ENCODE measurements at regions not wholly inside any gene's neighbourhood (a gene's known extent, or its start where the extent isn't known, plus 50 kb on each side); places are given as distances from the start of the nearest gene placed in this dataset.
"Not testable (repeated sequence)": the region's sequence is repeated elsewhere in the genome, so short reads cannot be mapped to it uniquely, and the experiment has no call there.

DNA sequence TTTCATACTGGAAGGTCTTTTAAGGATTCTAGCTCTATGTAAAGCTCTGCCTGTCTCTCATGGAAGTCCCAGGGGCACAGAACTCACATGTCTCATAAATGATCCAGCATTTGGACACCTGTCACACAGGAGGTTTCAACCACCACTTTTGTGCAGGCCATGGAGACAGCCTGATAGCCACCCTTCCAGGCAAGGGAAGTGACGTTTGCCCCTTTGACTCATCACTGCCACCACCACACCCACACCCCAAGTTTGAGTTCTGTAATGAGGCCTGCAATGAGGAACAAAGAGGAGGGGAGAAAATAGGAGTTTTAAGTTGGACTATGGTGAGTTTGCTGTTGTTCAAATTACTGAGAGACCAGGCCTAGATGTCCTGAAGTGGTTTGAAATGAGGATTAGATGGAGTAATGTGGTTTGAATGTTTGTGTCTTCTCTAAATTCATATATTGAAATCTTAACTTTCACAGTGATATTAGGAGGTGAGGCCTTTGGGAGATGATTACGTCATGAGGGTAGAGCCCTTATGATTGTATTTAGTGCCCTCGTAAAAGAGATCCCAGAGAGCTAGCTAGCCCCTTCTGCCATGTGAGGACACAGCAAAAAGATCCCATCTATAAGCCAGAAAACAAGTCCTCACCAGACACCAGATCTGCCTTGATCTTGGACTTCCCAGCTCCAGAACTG, 175.3 kb upstream of the EPHA4 start:
- TF ChIP-seq, protein P1, sequence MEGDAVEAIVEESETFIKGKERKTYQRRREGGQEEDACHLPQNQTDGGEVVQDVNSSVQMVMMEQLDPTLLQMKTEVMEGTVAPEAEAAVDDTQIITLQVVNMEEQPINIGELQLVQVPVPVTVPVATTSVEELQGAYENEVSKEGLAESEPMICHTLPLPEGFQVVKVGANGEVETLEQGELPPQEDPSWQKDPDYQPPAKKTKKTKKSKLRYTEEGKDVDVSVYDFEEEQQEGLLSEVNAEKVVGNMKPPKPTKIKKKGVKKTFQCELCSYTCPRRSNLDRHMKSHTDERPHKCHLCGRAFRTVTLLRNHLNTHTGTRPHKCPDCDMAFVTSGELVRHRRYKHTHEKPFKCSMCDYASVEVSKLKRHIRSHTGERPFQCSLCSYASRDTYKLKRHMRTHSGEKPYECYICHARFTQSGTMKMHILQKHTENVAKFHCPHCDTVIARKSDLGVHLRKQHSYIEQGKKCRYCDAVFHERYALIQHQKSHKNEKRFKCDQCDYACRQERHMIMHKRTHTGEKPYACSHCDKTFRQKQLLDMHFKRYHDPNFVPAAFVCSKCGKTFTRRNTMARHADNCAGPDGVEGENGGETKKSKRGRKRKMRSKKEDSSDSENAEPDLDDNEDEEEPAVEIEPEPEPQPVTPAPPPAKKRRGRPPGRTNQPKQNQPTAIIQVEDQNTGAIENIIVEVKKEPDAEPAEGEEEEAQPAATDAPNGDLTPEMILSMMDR (IDR thresholded peaks at IDR 0.05; ENCODE audit: unreplicated experiment in 3 of 3): no peak
- H3K36me3 Mint-ChIP-seq (ENCODE audit: low read depth): no peaks in the 10 kb centered on the region
- no peaks in the 10 kb centered on the region for H3K27me3 Mint-ChIP-seq (ENCODE audit: low read depth)
- no peak overlapping the region for H3K4me3 Mint-ChIP-seq
- no peaks in the 10 kb centered on the region for H3K4me1 Mint-ChIP-seq
- peaks cover 9% of the 10 kb centered on the region for H3K9me3 Mint-ChIP-seq
- no peak overlapping the region for H3K27ac Mint-ChIP-seq

DNA sequence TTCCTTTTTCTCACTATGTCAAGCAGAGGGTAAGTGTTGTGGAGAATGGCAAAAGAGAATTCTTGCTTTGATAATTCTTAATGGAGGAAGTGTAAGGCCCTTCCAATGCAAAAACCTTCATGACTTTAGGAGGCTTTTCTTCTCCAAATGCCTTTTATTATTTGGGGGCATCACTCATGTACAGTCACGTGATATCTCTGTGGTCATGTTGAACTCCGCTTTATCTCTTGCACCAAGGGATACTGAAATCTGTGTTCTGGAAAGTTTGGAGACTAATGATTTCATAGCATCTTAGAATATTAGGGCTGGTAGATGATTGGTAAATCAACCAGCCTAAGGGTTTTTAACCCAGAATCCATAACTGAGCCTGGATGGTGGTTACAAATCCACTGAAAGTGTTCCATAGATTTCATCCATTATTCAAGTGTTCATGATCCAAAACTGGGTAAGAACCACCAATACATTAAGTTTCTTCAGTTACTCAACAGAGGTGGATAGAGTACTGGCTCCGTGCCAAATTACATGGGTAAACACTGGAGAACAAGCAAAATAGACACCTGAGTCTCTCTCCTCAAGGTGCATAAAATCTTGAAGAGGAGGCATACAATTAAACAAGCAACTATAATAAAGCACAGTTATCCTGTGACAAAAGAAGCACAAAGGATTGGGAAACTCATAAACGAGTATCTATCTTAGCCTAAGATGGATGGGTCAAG, 169.6 kb upstream of the EPHA4 start:
- H3K4me1 Mint-ChIP-seq: no peaks in the 10 kb centered on the region
- no peak overlapping the region for H3K27ac Mint-ChIP-seq
- no peak overlapping the region for H3K4me3 Mint-ChIP-seq
- H3K27me3 Mint-ChIP-seq (ENCODE audit: low read depth): no peaks in the 10 kb centered on the region
- H3K9me3 Mint-ChIP-seq: peaks cover 9% of the 10 kb centered on the region
- TF ChIP-seq, protein P1 (IDR thresholded peaks at IDR 0.05; ENCODE audit: unreplicated experiment in 3 of 3): no peak
- H3K36me3 Mint-ChIP-seq (ENCODE audit: low read depth): no peaks in the 10 kb centered on the region

DNA sequence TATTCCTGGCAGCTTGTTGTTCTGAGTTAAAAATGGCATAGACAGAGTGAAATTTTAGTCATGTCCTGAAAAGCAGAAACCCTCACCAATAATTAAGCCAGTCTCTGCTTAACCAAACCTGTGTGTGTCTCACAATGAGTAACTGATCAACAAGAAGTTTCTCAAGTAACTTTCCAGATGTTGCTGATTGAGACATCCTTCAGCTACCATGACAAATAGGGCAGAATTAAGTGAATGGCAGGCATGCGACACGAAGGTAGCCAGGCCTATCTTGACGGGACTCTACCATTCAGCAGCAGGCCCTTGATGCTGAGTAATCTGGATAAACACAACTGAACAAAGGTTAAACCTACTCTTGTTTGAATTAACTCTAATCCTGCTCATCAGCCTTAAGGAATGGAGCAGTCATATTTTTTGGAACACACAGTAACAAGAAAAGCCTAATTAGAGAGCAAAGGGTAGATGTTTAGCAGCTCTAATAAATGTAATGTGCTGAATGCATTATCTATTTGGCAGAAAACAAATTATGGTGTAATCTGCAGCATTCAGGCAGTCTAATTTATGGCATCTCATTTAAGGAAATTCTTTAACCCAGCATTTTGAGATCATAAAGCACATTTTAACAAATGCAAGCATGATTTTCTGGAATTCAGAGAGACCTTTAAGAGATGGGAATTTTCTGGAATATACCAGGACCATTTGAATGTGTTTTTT, 159.5 kb upstream of the EPHA4 start:
- Mint-ChIP-seq H3K27me3 (ENCODE audit: low read depth) (no peaks in the 10 kb centered on the region), H3K36me3 (ENCODE audit: low read depth) (no peaks in the 10 kb centered on the region), H3K4me3 (no peak overlapping the region), H3K9me3 (peaks cover 2% of the 10 kb centered on the region), H3K4me1 (no peaks in the 10 kb centered on the region), H3K27ac (peak overlapping the region; percentile 32 to 76 (median 62))
- TF ChIP-seq, protein P1 (IDR thresholded peaks at IDR 0.05; ENCODE audit: unreplicated experiment in 3 of 3): no peak

- H3K4me3 Mint-ChIP-seq: no peak overlapping the region
- H3K27me3 Mint-ChIP-seq (ENCODE audit: low read depth): no peaks in the 10 kb centered on the region
- H3K4me1 Mint-ChIP-seq: no peaks in the 10 kb centered on the region
- TF ChIP-seq, protein P1 (IDR thresholded peaks at IDR 0.05; ENCODE audit: unreplicated experiment in 3 of 3): no peak
- no peak overlapping the region for H3K27ac Mint-ChIP-seq
- H3K9me3 Mint-ChIP-seq: peaks cover 20% of the 10 kb centered on the region
- no peaks in the 10 kb centered on the region for H3K36me3 Mint-ChIP-seq (ENCODE audit: low read depth)
Measured at GRCh38 chr2:221726894-221727513, 154.9 kb upstream of the EPHA4 start.

DNA sequence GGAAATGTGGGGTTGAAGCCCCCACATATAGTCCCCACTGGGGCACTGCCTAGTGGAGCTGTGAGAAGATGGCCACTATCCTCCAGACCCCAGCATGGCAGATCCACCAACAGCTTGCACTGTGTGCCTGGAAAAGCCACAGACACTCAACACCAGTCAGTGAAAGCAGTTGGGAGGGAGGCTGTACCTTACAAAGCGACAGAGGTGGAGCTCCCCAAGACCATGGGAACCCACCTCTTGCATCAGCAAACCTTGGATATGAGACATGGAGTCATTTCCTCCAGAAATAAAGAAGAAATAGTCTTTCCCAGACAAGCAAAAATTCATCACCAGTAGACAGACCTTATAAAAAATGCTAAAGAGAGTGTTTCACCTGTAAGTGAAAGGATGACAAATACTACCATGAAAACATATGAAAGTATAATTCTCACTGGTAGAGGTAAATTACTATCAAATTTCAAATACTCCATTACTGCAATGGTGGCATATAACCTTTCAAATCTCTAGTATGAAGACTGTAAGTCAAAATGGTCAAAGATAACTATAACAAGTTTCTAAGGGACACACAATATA, 152.6 kb upstream of the EPHA4 start:
- H3K4me3 Mint-ChIP-seq: no peak overlapping the region
- peaks cover 20% of the 10 kb centered on the region for H3K9me3 Mint-ChIP-seq
- H3K27ac Mint-ChIP-seq: no peak overlapping the region
- no peaks in the 10 kb centered on the region for H3K4me1 Mint-ChIP-seq
- no peaks in the 10 kb centered on the region for H3K36me3 Mint-ChIP-seq (ENCODE audit: low read depth)
- TF ChIP-seq, protein P1 (IDR thresholded peaks at IDR 0.05; ENCODE audit: unreplicated experiment in 3 of 3): no peak
- H3K27me3 Mint-ChIP-seq (ENCODE audit: low read depth): no peaks in the 10 kb centered on the region

DNA sequence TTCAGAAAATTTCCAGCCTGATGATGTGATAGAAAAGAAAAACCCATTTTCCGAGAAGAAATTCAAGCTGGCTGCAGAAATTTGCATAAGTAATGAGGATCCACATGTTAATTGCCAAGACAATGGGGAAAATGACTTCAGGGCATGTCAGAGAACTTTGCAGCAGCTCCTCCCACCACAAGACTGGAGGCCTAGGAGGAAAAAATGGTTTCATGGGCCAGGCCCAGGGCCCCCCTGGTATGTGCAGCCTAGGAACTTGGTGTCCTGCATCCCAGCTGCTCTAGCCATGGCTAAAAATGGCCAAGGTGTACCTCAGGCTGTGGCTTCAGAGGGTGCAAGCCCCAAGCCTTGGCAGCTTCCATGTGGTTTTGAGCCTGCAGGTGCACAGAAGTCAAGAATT, 152.0 kb upstream of the EPHA4 start:
- H3K36me3 Mint-ChIP-seq (ENCODE audit: low read depth); H3K27ac Mint-ChIP-seq; H3K4me3 Mint-ChIP-seq; H3K27me3 Mint-ChIP-seq (ENCODE audit: low read depth); H3K4me1 Mint-ChIP-seq: not testable (repeated sequence)
- peaks cover 19% of the 10 kb centered on the region for H3K9me3 Mint-ChIP-seq

Measured in nephron (organoid).